Endothelial cell of umbilical vein (primary cell): ENCODE measurements at regions not wholly inside any gene's neighbourhood (a gene's known extent, or its start where the extent isn't known, plus 50 kb on each side); places are given as distances from the start of the nearest gene placed in this dataset.

ENCODE experiments used
- BruUV-seq: library from RNA; stranded (reverse); fragments of 400-500 nt; replicated peaks from 2 replicates; lab custom pipeline; 2021; lab: Mats Ljungman, UMichigan
- CTCF ChIA-PET: fragments of 300-600, 350-600 bp; sonication (Branson Sonifier 250); formaldehyde crosslinking; loops from one replicate; lab custom pipeline; 2021; ENCODE audit warnings: antibody characterized with exemption, inconsistent platforms; lab: Charles Lee
- POLR2A ChIA-PET: fragments of 300-600, 350-600 bp; sonication (Branson Sonifier 250); formaldehyde crosslinking; loops from one replicate; lab custom pipeline; 2021; ENCODE audit warnings: antibody characterized with exemption, inconsistent platforms; lab: Charles Lee
- DNase-seq: peaks from one replicate; pipeline ENCODE4 v3.0.0-alpha.2; 2011; ENCODE audit warnings: low read depth, low spot score
- FAIRE-seq: peaks from 2 replicates; lab custom pipeline; 2011; peaks lifted over from hg19 to GRCh38; lab: Jason Lieb, UNC
- H2AFZ ChIP-seq: 2 replicates; pipeline ENCODE4 v1.6.0; 2012; ENCODE audit warnings: low read depth, low read length, control low read depth, inconsistent platforms
- H3K27ac ChIP-seq: 2 replicates; pipeline ENCODE4 v1.5.1; 2011; ENCODE audit warnings: low read depth, mild to moderate bottlenecking, control low read depth, low read length, moderate library complexity; ENCODE audit not compliant: insufficient read depth
- H3K27me3 ChIP-seq, 2 experiments: 2 replicates each; pipeline versions ENCODE4 v1.6.0 to v1.6.1; 2011; ENCODE audit warnings: low read length in 2 of 2, mixed read lengths in 1 of 2; ENCODE audit not compliant: control insufficient read depth in 2 of 2, insufficient read depth in 2 of 2
- H3K36me3 ChIP-seq, 2 experiments: 2 replicates in 1 of 2; 3 replicates in 1 of 2; pipeline ENCODE4 v1.5.1; 2011; ENCODE audit warnings: low read length in 2 of 2, mild to moderate bottlenecking in 1 of 2, moderate library complexity in 1 of 2; ENCODE audit not compliant: control insufficient read depth in 2 of 2, insufficient read depth in 2 of 2; ENCODE audit errors: extremely low read depth in 1 of 2
- H3K4me1 ChIP-seq: 3 replicates; pipeline ENCODE4 v1.5.1; 2011; ENCODE audit warnings: mild to moderate bottlenecking, low read length; ENCODE audit not compliant: control insufficient read depth, insufficient read depth; ENCODE audit errors: extremely low read depth
- H3K4me2 ChIP-seq: 2 replicates; pipeline ENCODE4 v1.6.1; 2011; ENCODE audit warnings: low read length, control low read depth, mixed read lengths; ENCODE audit not compliant: insufficient read depth
- H3K4me3 ChIP-seq, 3 experiments: fragments of 200-600 bp in 1 of 3; sonication (generic), shearing (Covaris generic) in 1 of 3; replicated peaks in 1 of 3; 2 replicates each; pipeline ENCODE4 v1.5.1; 2011 to 2016; ENCODE audit warnings: control low read depth in 3 of 3, low read length in 3 of 3, mild to moderate bottlenecking in 2 of 3, inconsistent platforms in 1 of 3, low read depth in 1 of 3, moderate library complexity in 1 of 3; ENCODE audit not compliant: insufficient read depth in 1 of 3
- H3K79me2 ChIP-seq: 2 replicates; pipeline ENCODE4 v1.6.0; 2012; ENCODE audit warnings: low read length, inconsistent platforms; ENCODE audit not compliant: control insufficient read depth, insufficient read depth
- H3K9ac ChIP-seq: replicated peaks from 2 replicates; pipeline ENCODE3; 2011; ENCODE audit warnings: low read length, control low read depth; ENCODE audit not compliant: insufficient read depth; ENCODE audit errors: extremely low read depth
- H3K9me1 ChIP-seq: replicated peaks from 3 replicates; pipeline ENCODE4 v1.6.0; 2011; ENCODE audit warnings: mild to moderate bottlenecking, low read length; ENCODE audit not compliant: control insufficient read depth, insufficient read depth; ENCODE audit errors: extremely low read depth
- H3K9me3 ChIP-seq: replicated peaks from 2 replicates; pipeline ENCODE4 v1.5.1; 2012; ENCODE audit warnings: low read length, inconsistent platforms; ENCODE audit not compliant: control insufficient read depth, insufficient read depth
- H4K20me1 ChIP-seq: replicated peaks from 2 replicates; pipeline ENCODE3; 2011; ENCODE audit warnings: mild to moderate bottlenecking, low read length; ENCODE audit not compliant: control insufficient read depth, insufficient read depth; ENCODE audit errors: extremely low read depth
- CTCF ChIP-seq, 2 donors: IDR thresholded peaks; 1 replicate in 1 of 2; 2 replicates in 1 of 2; pipeline ENCODE4 v1.5.1; 2011; ENCODE audit warnings: low read length in 2 of 2, mild to moderate bottlenecking in 2 of 2, moderate library complexity in 2 of 2, control low read depth in 1 of 2, inconsistent platforms in 1 of 2, low read depth in 1 of 2; ENCODE audit not compliant: insufficient read depth in 1 of 2; ENCODE audit errors: extremely low read depth in 1 of 2
- EZH2 ChIP-seq: IDR thresholded peaks from 2 replicates; pipeline ENCODE4 v1.6.1; 2012; ENCODE audit warnings: borderline replicate concordance, low read depth, mild to moderate bottlenecking, moderate library complexity, low read length, inconsistent platforms; ENCODE audit not compliant: severe bottlenecking
- FOS ChIP-seq: IDR thresholded peaks from 2 replicates; pipeline ENCODE4 v1.6.1; 2011; ENCODE audit warnings: mild to moderate bottlenecking, low read length, moderate library complexity, borderline replicate concordance; ENCODE audit not compliant: insufficient read depth
- GATA2 ChIP-seq: IDR thresholded peaks from 2 replicates; pipeline ENCODE4 v1.7.0; 2011; ENCODE audit warnings: low read depth, mild to moderate bottlenecking, moderate library complexity, mixed read lengths, low read length; ENCODE audit not compliant: insufficient read length, insufficient read depth
- JUN ChIP-seq: IDR thresholded peaks from 2 replicates; pipeline ENCODE4 v1.6.1; 2011; ENCODE audit warnings: borderline replicate concordance, low read depth; ENCODE audit not compliant: insufficient read length, insufficient read depth
- MYC ChIP-seq: IDR thresholded peaks from one replicate; pipeline ENCODE4 v1.6.1; 2011; ENCODE audit warnings: mild to moderate bottlenecking, low read depth, low read length
- POLR2A ChIP-seq: IDR thresholded peaks from 2 replicates; pipeline ENCODE4 v1.6.1; 2012; ENCODE audit warnings: low read depth, mild to moderate bottlenecking, control low read depth, low read length
- POLR2AphosphoS5 ChIP-seq: IDR thresholded peaks from 2 replicates; pipeline ENCODE4 v1.6.1; 2012; ENCODE audit warnings: low read depth, mild to moderate bottlenecking, control low read depth, low read length, moderate library complexity; ENCODE audit not compliant: insufficient read depth
- dilution Hi-C: fragments of 300-500 bp; cut with MboI; formaldehyde crosslinking; loops from one replicate; pipeline ENCODE4 v1.15.0; 2019; ENCODE audit warnings: low sequenced_read_pairs; ENCODE audit not compliant: extremely low pct_ligation_motif_present
- intact Hi-C: fragments of 100-400 bp; cut with micrococcal nuclease; formaldehyde crosslinking; loops from one replicate; pipeline ENCODE4 v1.10.0; 2022
- TF ChIP-seq, protein P1 (sequence below): IDR thresholded peaks from 2 replicates; pipeline ENCODE4 v1.6.1; 2011; ENCODE audit not compliant: insufficient read depth, insufficient read length

- no peaks in the 10 kb centered on the region for H3K4me1 ChIP-seq
These were observed 924.3 kb downstream of the TBC1D22A start for GRCh38 chr22:47686594-47687345.

DNA sequence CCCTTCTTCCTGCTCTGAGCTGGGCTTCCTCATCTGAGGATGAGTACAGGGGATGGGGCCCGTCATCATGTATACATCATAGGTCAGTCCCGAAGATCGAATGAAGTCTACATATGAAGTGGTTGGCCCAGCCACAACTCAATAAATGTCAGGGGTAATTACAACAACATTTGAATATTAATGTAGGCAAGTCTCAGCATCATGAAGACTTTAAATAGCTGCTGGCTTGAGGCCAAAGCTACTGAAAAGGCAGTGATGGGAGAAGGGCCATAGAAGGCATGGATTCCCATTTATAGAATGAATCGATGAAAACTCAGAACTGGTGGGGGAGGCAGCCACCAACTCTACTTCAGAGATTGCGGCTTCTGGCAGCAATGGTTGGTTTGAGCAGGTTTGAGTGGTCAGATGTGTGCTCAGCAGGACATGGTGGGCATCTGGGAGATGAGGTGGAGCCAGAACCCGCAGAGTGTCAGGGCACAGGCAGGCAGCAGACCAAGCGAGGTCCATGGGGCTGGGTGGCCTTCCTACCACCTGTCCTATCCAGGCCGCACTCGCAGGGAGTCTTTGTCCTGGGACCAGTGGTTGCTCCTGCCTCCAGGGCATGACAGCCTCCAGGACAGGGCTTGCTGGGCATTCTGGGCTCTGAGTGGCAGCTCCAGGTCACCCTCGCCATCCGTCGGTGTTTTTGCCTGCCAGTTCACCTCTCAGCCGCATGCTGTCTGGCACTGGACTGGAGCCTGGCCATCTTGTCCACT, 919.1 kb downstream of the TBC1D22A start:
- no peaks in the 10 kb centered on the region for H4K20me1 ChIP-seq
- no peak overlapping the region for H3K4me2 ChIP-seq
- no peaks in the 10 kb centered on the region for H3K27me3 ChIP-seq
- H3K4me3 ChIP-seq = no peak overlapping the region
- H2AFZ ChIP-seq = no peak overlapping the region
- intact Hi-C loops (no loop called here), dilution Hi-C loops (no loop called here)
- H3K79me2 ChIP-seq = no peaks in the 10 kb centered on the region
- H3K9me3 ChIP-seq = peaks cover 8% of the 10 kb centered on the region
- H3K27ac ChIP-seq = no peak overlapping the region
- FAIRE-seq (no peak), DNase-seq (no peak)
- no peak overlapping the region for H3K9ac ChIP-seq
- H3K36me3 ChIP-seq = no peaks in the 10 kb centered on the region
- BruUV-seq = no TSS peak
- TF ChIP-seq CTCF (IDR thresholded peaks at IDR 0.05; ENCODE audit: extremely low read depth in 1 of 2, insufficient read depth in 1 of 2, low read depth in 1 of 2, low read length in 2 of 2) (no peak), POLR2A (no peak), FOS (no peak), JUN (no peak), GATA2 (no peak), EZH2 (no peak), MYC (no peak), POLR2AphosphoS5 (no peak)
- TF ChIP-seq, protein P1, sequence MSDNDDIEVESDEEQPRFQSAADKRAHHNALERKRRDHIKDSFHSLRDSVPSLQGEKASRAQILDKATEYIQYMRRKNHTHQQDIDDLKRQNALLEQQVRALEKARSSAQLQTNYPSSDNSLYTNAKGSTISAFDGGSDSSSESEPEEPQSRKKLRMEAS = no peak
- H3K4me1 ChIP-seq = no peaks in the 10 kb centered on the region
- CTCF ChIA-PET = no interaction called here
- POLR2A ChIA-PET = no interaction called here
- H3K9me1 ChIP-seq = no peaks in the 10 kb centered on the region

More at GRCh38 chr22:47686594-47687345, 924.3 kb downstream of the TBC1D22A start:
- dilution Hi-C loops = no loop called here
- TF ChIP-seq GATA2 = no peak
- FAIRE-seq (no peak), DNase-seq (no peak)
- Histone ChIP-seq H3K79me2 (no peaks in the 10 kb centered on the region), H3K9ac (no peak overlapping the region), H3K27me3 (no peaks in the 10 kb centered on the region), H3K27ac (no peak overlapping the region), H3K9me3 (peaks cover 6% of the 10 kb centered on the region), H2AFZ (no peak overlapping the region), H3K9me1 (no peaks in the 10 kb centered on the region), H4K20me1 (no peaks in the 10 kb centered on the region), H3K36me3 (no peaks in the 10 kb centered on the region), H3K4me2 (no peak overlapping the region), H3K4me3 (no peak overlapping the region)
- intact Hi-C loops = no loop called here
- POLR2A ChIA-PET = no interaction called here
- CTCF ChIA-PET = no interaction called here
- BruUV-seq = no TSS peak
